Panc1 (cell line): ENCODE measurements at regions not wholly inside any gene's neighbourhood (a gene's known extent, or its start where the extent isn't known, plus 50 kb on each side); places are given as distances from the start of the nearest gene placed in this dataset.

Source experiments
- ATAC-seq: fragments of 200-7000 bp; cut with Tn5 transposase; 2 replicates; pipeline ENCODE4 v1.9.1; 2020; ENCODE audit warnings: mild to moderate bottlenecking, moderate library complexity
- BruUV-seq: library from RNA; stranded (reverse); fragments of 400-500 nt; replicated peaks from 2 replicates; lab custom pipeline; 2021; lab: Mats Ljungman, UMichigan
- CTCF ChIA-PET: fragments of 300-600 bp; sonication (Branson Sonifier 250); formaldehyde crosslinking; loops from one replicate; lab custom pipeline; 2022; ENCODE audit warnings: antibody characterized with exemption; lab: Charles Lee
- POLR2A ChIA-PET: fragments of 300-600 bp; sonication (Branson Sonifier 250); formaldehyde crosslinking; loops from one replicate; lab custom pipeline; 2022; ENCODE audit warnings: antibody characterized with exemption; lab: Charles Lee
- DNase-seq: peaks from one replicate; pipeline ENCODE4 v3.0.0-alpha.2; 2010; ENCODE audit warnings: low read depth, low spot score
- H3K27ac ChIP-seq: 2 replicates; pipeline ENCODE4 v1.5.1; 2011; ENCODE audit warnings: mild to moderate bottlenecking, low read length, inconsistent platforms
- H3K27me3 ChIP-seq: fragments of 200-500 bp; sonication (Bioruptor generic); 2 replicates; pipeline ENCODE4 v1.6.0; 2014; ENCODE audit warnings: low read length, inconsistent platforms; ENCODE audit not compliant: control insufficient read depth, insufficient read depth
- H3K36me3 ChIP-seq: fragments of 200-500 bp; sonication (Bioruptor generic); 2 replicates; pipeline ENCODE4 v1.5.1; 2014; ENCODE audit warnings: inconsistent platforms, mild to moderate bottlenecking, low read length, moderate library complexity; ENCODE audit not compliant: control insufficient read depth, insufficient read depth
- H3K4me1 ChIP-seq: 2 replicates; pipeline ENCODE4 v1.5.1; 2011; ENCODE audit warnings: inconsistent platforms, mild to moderate bottlenecking, low read length, moderate library complexity; ENCODE audit not compliant: control insufficient read depth, insufficient read depth
- H3K4me3 ChIP-seq, 2 experiments: 2 replicates each; pipeline ENCODE4 v1.5.1; 2011 to 2012; ENCODE audit warnings: low read depth in 2 of 2, low read length in 2 of 2, mild to moderate bottlenecking in 2 of 2, inconsistent platforms in 1 of 2, moderate library complexity in 1 of 2
- H3K9me3 ChIP-seq: fragments of 200-500 bp; sonication (Bioruptor generic); 2 replicates; pipeline ENCODE4 v1.5.1; 2014; ENCODE audit warnings: low read depth, mild to moderate bottlenecking, inconsistent platforms, low read length, moderate library complexity; ENCODE audit not compliant: control insufficient read depth, insufficient read depth
- CTCF ChIP-seq: fragments of 450-650 bp; IDR thresholded peaks from 2 replicates; pipeline ENCODE4 v1.5.1; 2017; ENCODE audit warnings: mild to moderate bottlenecking
- POLR2AphosphoS5 ChIP-seq: IDR thresholded peaks from 2 replicates; pipeline ENCODE4 v1.6.1; 2012; ENCODE audit warnings: mild to moderate bottlenecking, low read depth, low read length, moderate library complexity
- REST ChIP-seq, 2 experiments: IDR thresholded peaks; 2 replicates each; pipeline ENCODE4 v1.6.1; 2011 to 2012; ENCODE audit warnings: low read depth in 2 of 2, control low read depth in 1 of 2, low read length in 1 of 2, mild to moderate bottlenecking in 1 of 2, moderate library complexity in 1 of 2; ENCODE audit not compliant: insufficient read depth in 1 of 2
- SIN3A ChIP-seq: IDR thresholded peaks from 2 replicates; pipeline ENCODE4 v1.6.1; 2012; ENCODE audit warnings: low read depth, mild to moderate bottlenecking, low read length, moderate library complexity, borderline replicate concordance; ENCODE audit not compliant: insufficient read depth
- TCF7L2 ChIP-seq: IDR thresholded peaks from 2 replicates; pipeline ENCODE4 v1.6.1; 2011; ENCODE audit warnings: mild to moderate bottlenecking, low read depth, low read length, inconsistent platforms
- in situ Hi-C: cut with HindIII; loops from 2 replicates; pipeline ENCODE4 v1.10.0; 2016; ENCODE audit warnings: low sequenced_read_pairs, low pct_unique_long_range_greater_than_20kb
- intact Hi-C: fragments of 100-400 bp; cut with micrococcal nuclease; formaldehyde crosslinking; loops from one replicate; pipeline ENCODE4 v1.10.0; 2022; ENCODE audit not compliant: unreplicated experiment

GRCh38 chr13:61546413-61546812 is 130.8 kb upstream of the PCDH20 start:
- no peak for TF ChIP-seq TCF7L2
- no peak for TF ChIP-seq REST (IDR thresholded peaks at IDR 0.05; ENCODE audit: insufficient read depth in 1 of 2, low read depth in 2 of 2, low read length in 1 of 2)
- TF ChIP-seq POLR2AphosphoS5: no peak
- TF ChIP-seq CTCF: no peak
- no peak for TF ChIP-seq SIN3A
- H3K4me3 ChIP-seq: no peak overlapping the region
- H3K36me3 ChIP-seq: no peaks in the 10 kb centered on the region
- in situ Hi-C loops (no loop called here), intact Hi-C loops (no loop called here)
- H3K9me3 ChIP-seq: no peaks in the 10 kb centered on the region
- no TSS peak for BruUV-seq
- POLR2A ChIA-PET: no interaction called here
- H3K4me1 ChIP-seq: no peaks in the 10 kb centered on the region
- CTCF ChIA-PET: no interaction called here
- ATAC-seq: no peak
- H3K27ac ChIP-seq: no peak overlapping the region
- no peak for DNase-seq
- H3K27me3 ChIP-seq: no peaks in the 10 kb centered on the region

- POLR2A ChIA-PET: no interaction called here
- ATAC-seq: no peak
- in situ Hi-C loops (no loop called here), intact Hi-C loops (no loop called here)
- Histone ChIP-seq H3K27me3 (no peaks in the 10 kb centered on the region), H3K9me3 (no peaks in the 10 kb centered on the region), H3K4me1 (no peaks in the 10 kb centered on the region), H3K27ac (no peak overlapping the region), H3K36me3 (no peaks in the 10 kb centered on the region), H3K4me3 (no peak overlapping the region)
- no peak for DNase-seq
- no peak for TF ChIP-seq REST (IDR thresholded peaks at IDR 0.05; ENCODE audit: insufficient read depth in 1 of 2, low read depth in 2 of 2, low read length in 1 of 2)
- TF ChIP-seq TCF7L2: no peak
- no peak for TF ChIP-seq CTCF
- TF ChIP-seq POLR2AphosphoS5: no peak
- no peak for TF ChIP-seq SIN3A
- BruUV-seq: no TSS peak
- CTCF ChIA-PET: no interaction called here
Observed at GRCh38 chr13:61536433-61536832, 120.8 kb upstream of the PCDH20 start.
